Mammary epithelial cell (primary cell): ENCODE measurements at regions not wholly inside any gene's neighbourhood (a gene's known extent, or its start where the extent isn't known, plus 50 kb on each side); places are given as distances from the start of the nearest gene placed in this dataset.
"Not testable (repeated sequence)": the region's sequence is repeated elsewhere in the genome, so short reads cannot be mapped to it uniquely, and the experiment has no call there.

Source experiments
- CTCF ChIP-seq, 2 donors: IDR thresholded peaks in 1 of 2; conservative IDR thresholded peaks in 1 of 2; 2 replicates each; pipeline ENCODE4 v1.5.1; 2011 to 2012; ENCODE audit warnings: inconsistent platforms in 2 of 2, low read length in 2 of 2, mild to moderate bottlenecking in 2 of 2, control low read depth in 1 of 2, low read depth in 1 of 2; ENCODE audit not compliant: insufficient read depth in 1 of 2; ENCODE audit errors: extremely low read depth in 1 of 2
- EZH2 ChIP-seq: IDR thresholded peaks from 2 replicates; pipeline ENCODE4 v1.6.1; 2012; ENCODE audit warnings: low read length, inconsistent platforms, borderline replicate concordance

- not testable (repeated sequence) for TF ChIP-seq CTCF (conservative IDR thresholded peaks at IDR 0.05 in 1 of 2, IDR thresholded peaks at IDR 0.05 in 1 of 2; ENCODE audit: extremely low read depth in 1 of 2, insufficient read depth in 1 of 2, low read depth in 1 of 2, low read length in 2 of 2); EZH2
Observed at GRCh38 chr14:105639969-105640931, 113.9 kb downstream of the TMEM121 start.
